Fibroblast of lung (primary cell): ENCODE measurements at regions not wholly inside any gene's neighbourhood (a gene's known extent, or its start where the extent isn't known, plus 50 kb on each side); places are given as distances from the start of the nearest gene placed in this dataset.

Experiments used
- EZH2 ChIP-seq: IDR thresholded peaks from 2 replicates; pipeline ENCODE4 v1.5.1; 2012; ENCODE audit warnings: low read length, control low read depth, mild to moderate bottlenecking; ENCODE audit errors: missing control alignments
- TF ChIP-seq, protein P1 (sequence below), 2 donors: IDR thresholded peaks in 1 of 2; conservative IDR thresholded peaks in 1 of 2; 1 replicate in 1 of 2; 2 replicates in 1 of 2; pipeline ENCODE4 v1.5.1; 2011 to 2012; ENCODE audit warnings: low read length in 2 of 2, control low read depth in 1 of 2, inconsistent platforms in 1 of 2, low read depth in 1 of 2, mild to moderate bottlenecking in 1 of 2

DNA sequence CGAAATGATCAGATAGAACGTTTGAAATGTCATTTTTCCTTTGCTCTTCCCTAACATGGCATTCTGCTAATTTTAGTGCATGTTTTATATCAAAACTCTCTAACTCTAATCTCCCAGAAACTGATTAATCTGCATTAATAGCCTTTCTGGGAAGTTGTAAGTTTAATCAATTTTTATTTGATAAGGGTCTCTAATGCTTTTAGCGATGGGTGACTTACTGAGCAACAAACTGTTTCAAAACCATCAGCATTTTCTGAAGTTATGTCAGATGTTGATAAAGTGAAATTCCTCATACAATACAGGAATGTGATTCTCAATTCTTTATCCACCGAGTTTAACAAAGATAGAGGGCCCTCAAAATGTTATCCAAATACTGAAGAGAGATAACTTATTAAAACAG, 431.6 kb upstream of the CXADR start:
- TF ChIP-seq, protein P1, sequence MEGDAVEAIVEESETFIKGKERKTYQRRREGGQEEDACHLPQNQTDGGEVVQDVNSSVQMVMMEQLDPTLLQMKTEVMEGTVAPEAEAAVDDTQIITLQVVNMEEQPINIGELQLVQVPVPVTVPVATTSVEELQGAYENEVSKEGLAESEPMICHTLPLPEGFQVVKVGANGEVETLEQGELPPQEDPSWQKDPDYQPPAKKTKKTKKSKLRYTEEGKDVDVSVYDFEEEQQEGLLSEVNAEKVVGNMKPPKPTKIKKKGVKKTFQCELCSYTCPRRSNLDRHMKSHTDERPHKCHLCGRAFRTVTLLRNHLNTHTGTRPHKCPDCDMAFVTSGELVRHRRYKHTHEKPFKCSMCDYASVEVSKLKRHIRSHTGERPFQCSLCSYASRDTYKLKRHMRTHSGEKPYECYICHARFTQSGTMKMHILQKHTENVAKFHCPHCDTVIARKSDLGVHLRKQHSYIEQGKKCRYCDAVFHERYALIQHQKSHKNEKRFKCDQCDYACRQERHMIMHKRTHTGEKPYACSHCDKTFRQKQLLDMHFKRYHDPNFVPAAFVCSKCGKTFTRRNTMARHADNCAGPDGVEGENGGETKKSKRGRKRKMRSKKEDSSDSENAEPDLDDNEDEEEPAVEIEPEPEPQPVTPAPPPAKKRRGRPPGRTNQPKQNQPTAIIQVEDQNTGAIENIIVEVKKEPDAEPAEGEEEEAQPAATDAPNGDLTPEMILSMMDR (conservative IDR thresholded peaks at IDR 0.05 in 1 of 2, IDR thresholded peaks at IDR 0.05 in 1 of 2; ENCODE audit: low read depth in 1 of 2, low read length in 2 of 2) = no peak
- no peak for TF ChIP-seq EZH2
